ENCODE measurements at regions not wholly inside any gene's neighbourhood (a gene's known extent, or its start where the extent isn't known, plus 50 kb on each side); places are given as distances from the start of the nearest gene placed in this dataset.

DNA sequence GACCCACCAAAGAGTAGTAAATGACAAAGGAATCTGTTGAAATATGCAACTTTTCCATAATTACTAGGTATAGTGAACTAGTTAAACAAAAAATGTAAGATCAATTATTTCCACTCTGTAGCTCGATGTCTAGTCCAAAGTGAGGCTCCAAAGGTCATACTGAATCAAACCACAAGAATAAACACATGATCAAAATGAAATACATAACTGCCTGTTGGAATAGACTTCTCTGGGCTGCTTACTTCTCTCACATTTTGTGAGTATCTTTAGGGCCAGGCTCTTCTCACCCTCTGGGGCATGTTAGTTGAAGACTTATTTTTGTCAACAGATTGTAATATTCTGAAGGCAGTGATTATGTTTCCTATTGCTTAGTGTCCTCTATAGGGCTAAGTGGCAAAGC, 103.7 kb upstream of the TMEM170B start:
- H3K4me3 ChIP-seq (ENCODE audit: low read depth, low read length) = no peak overlapping the region
- TF ChIP-seq, protein P1, sequence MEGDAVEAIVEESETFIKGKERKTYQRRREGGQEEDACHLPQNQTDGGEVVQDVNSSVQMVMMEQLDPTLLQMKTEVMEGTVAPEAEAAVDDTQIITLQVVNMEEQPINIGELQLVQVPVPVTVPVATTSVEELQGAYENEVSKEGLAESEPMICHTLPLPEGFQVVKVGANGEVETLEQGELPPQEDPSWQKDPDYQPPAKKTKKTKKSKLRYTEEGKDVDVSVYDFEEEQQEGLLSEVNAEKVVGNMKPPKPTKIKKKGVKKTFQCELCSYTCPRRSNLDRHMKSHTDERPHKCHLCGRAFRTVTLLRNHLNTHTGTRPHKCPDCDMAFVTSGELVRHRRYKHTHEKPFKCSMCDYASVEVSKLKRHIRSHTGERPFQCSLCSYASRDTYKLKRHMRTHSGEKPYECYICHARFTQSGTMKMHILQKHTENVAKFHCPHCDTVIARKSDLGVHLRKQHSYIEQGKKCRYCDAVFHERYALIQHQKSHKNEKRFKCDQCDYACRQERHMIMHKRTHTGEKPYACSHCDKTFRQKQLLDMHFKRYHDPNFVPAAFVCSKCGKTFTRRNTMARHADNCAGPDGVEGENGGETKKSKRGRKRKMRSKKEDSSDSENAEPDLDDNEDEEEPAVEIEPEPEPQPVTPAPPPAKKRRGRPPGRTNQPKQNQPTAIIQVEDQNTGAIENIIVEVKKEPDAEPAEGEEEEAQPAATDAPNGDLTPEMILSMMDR (IDR thresholded peaks at IDR 0.05; ENCODE audit: low read depth, low read length, missing control alignments) = no peak
- no peak for DNase-seq (ENCODE audit: low read depth)

DNA sequence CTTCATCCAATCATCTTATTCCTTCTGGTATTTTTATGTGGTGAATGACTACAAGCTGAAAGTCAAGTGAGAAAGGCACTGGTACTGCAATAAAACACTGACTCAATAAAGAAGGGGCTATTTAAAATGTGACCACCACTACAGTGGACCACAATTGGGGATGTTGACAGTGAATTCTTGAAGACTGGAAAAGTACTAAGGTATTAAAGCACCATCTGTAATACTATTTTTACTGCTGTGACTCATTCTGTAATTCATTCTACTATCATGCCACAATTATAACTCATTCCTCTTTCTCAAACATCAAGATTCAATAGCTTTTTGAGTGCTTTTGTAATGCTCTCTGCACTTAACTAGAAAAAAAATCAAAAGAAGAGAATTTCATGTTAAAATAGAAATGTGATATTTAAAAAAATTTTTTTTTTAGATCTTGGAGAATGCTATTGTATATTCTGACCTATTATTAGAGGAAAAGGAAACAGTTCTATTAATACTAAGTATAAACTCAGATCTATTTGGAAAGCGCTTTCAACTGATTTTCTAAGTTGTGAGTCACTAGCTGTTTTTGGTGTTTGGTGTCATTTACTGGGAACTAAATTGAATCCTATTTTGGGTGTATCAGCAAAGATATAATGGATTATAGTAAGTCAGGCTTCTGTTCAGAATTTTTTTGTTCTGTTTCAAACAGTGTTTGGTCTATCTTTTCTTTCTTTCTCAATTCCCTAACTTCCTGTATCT, 104.7 kb upstream of the TMEM170B start:
- H3K4me3 ChIP-seq (ENCODE audit: low read depth, low read length) = no peak overlapping the region
- no peak for DNase-seq (ENCODE audit: low read depth)
- TF ChIP-seq, protein P1 (IDR thresholded peaks at IDR 0.05; ENCODE audit: low read depth, low read length, missing control alignments) = no peak

- TF ChIP-seq, protein P1 (IDR thresholded peaks at IDR 0.05; ENCODE audit: low read depth, low read length, missing control alignments) = no peak
- no peak overlapping the region for H3K4me3 ChIP-seq (ENCODE audit: low read depth, low read length)
- no peak for DNase-seq (ENCODE audit: low read depth)
Measured at GRCh38 chr6:11432091-11432490, 105.5 kb upstream of the TMEM170B start.

DNA sequence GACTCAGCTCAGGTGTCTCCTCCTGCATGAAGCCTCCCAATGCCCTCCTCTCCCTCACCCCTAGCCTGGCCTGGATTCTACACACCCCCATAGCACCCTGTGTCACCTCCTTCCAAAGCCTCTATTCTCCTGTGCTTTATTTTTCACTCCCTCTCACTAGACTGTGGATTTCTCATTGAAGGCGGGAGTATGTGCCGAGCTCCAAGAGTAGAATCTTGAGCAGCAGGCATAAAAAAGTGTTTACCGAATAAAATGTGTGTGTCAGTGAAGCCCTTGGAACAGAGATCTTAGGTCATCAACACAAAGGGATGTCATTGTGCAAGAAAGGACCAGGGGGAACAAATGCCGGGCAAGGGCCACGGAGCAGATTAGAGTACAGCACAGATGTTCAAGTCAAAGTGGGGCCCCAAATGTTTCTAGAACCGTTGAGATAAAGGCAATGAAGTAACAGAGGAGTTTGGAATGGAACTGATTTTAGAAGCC, 106.1 kb upstream of the TMEM170B start:
- DNase-seq (ENCODE audit: low read depth) = no peak
- TF ChIP-seq, protein P1 (IDR thresholded peaks at IDR 0.05; ENCODE audit: low read depth, low read length, missing control alignments) = no peak
- no peak overlapping the region for H3K4me3 ChIP-seq (ENCODE audit: low read depth, low read length)

- no peak for DNase-seq (ENCODE audit: low read depth)
- no peak overlapping the region for H3K4me3 ChIP-seq (ENCODE audit: low read depth, low read length)
Measured at GRCh38 chr6:11430036-11430435, 107.5 kb upstream of the TMEM170B start.

DNA sequence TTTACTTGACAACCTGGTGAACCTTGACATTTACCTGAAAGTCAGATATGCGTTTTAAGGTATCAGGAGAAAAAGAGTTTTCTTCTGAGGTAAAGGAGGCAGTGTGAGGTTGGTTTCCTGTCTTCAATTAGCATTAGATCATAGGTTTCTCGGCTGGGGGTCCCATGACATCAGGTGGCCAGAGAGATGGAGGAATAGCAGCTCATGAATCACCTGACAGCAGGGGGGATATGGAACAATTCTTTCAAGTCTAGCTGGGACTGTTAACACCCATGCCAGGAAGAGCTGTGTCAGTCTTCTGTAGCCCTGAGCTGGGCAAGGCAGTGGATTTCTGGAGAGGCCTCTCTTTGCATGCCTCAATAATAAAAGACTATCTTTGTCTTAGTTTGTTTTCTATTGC, 108.0 kb upstream of the TMEM170B start:
- H3K4me3 ChIP-seq (ENCODE audit: low read depth, low read length) = no peak overlapping the region
- no peak for DNase-seq (ENCODE audit: low read depth)
- TF ChIP-seq, protein P1 (IDR thresholded peaks at IDR 0.05; ENCODE audit: low read depth, low read length, missing control alignments) = no peak

More at GRCh38 chr6:11430036-11430435, 107.5 kb upstream of the TMEM170B start:
- TF ChIP-seq, protein P1 (IDR thresholded peaks at IDR 0.05; ENCODE audit: low read depth, low read length, missing control alignments) = no peak

- no peak overlapping the region for H3K4me3 ChIP-seq (ENCODE audit: low read depth, low read length)
- TF ChIP-seq, protein P1 (IDR thresholded peaks at IDR 0.05; ENCODE audit: low read depth, low read length, missing control alignments) = no peak
- no peak for DNase-seq (ENCODE audit: low read depth)
Measured at GRCh38 chr6:11428895-11429294, 108.7 kb upstream of the TMEM170B start.

Data from GM12864 (cell line).